ENCODE measurements at regions not wholly inside any gene's neighbourhood (a gene's known extent, or its start where the extent isn't known, plus 50 kb on each side); places are given as distances from the start of the nearest gene placed in this dataset.

DNA sequence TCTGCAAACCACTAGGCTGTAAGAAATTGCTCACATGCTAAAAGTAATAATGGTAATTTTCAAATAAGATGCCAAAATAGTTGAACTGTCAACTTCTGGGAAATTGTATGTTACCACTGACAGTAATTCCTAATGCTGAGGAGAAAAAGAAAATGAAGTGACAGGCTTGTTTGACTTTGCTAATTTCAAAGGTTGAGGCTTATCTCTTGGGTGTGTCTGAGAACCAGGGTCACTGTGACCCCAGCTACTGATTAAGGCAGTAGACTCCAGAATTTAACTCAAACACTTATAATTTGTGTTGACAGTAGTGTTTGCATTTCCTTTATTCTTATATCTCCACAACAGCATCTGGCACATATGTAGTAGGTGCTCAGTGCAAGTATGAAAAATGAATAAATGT is 74.6 kb upstream of the PDZRN3 start:
- no peak for TF ChIP-seq EP300 (IDR thresholded peaks at IDR 0.05)
- TF ChIP-seq, protein P1, sequence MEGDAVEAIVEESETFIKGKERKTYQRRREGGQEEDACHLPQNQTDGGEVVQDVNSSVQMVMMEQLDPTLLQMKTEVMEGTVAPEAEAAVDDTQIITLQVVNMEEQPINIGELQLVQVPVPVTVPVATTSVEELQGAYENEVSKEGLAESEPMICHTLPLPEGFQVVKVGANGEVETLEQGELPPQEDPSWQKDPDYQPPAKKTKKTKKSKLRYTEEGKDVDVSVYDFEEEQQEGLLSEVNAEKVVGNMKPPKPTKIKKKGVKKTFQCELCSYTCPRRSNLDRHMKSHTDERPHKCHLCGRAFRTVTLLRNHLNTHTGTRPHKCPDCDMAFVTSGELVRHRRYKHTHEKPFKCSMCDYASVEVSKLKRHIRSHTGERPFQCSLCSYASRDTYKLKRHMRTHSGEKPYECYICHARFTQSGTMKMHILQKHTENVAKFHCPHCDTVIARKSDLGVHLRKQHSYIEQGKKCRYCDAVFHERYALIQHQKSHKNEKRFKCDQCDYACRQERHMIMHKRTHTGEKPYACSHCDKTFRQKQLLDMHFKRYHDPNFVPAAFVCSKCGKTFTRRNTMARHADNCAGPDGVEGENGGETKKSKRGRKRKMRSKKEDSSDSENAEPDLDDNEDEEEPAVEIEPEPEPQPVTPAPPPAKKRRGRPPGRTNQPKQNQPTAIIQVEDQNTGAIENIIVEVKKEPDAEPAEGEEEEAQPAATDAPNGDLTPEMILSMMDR (IDR thresholded peaks at IDR 0.05) = no peak

All from upper lobe of left lung (tissue), 4 donors.